ENCODE measurements at regions not wholly inside any gene's neighbourhood (a gene's known extent, or its start where the extent isn't known, plus 50 kb on each side); places are given as distances from the start of the nearest gene placed in this dataset.

DNA sequence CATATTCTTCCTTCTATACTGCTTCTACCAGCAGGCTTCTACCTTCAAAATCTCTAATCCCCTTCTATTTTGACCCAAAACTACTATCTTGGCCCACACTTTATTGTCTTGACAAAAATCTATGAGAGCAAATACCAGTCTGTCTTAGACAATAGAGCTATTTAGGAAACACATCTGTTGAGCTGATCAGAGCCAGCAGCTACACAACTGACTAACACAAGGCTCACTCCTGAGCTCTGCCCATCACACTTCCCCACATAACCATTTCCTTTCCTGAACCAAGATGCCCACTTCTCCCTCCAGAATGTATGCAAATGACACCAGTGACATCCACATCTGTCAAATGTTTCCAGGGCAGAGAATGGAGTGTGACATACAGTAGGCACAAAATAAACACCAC is 293.9 kb upstream of the HSFY2 start:
- no peak for TF ChIP-seq RAD21 (IDR thresholded peaks at IDR 0.05)
- no peak for TF ChIP-seq MAX (IDR thresholded peaks at IDR 0.05)
- TF ChIP-seq CTCF (IDR thresholded peaks at IDR 0.05; ENCODE audit: low read depth, low read length, missing input control), result no peak
- TF ChIP-seq SP1 (IDR thresholded peaks at IDR 0.05), result no peak
- TF ChIP-seq, protein P1, sequence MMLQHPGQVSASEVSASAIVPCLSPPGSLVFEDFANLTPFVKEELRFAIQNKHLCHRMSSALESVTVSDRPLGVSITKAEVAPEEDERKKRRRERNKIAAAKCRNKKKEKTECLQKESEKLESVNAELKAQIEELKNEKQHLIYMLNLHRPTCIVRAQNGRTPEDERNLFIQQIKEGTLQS (IDR thresholded peaks at IDR 0.05), result no peak
- no peak for TF ChIP-seq JUND (IDR thresholded peaks at IDR 0.05)
- TF ChIP-seq FOXA2 (IDR thresholded peaks at IDR 0.05), result no peak
- TF ChIP-seq GABPA (IDR thresholded peaks at IDR 0.05 in 1 of 2, conservative IDR thresholded peaks at IDR 0.05 in 1 of 2), result no peak
- no peak for TF ChIP-seq NR2F2 (IDR thresholded peaks at IDR 0.05)
- H3K4me3 ChIP-seq (ENCODE audit: low read depth in 1 of 3, low read length in 3 of 3), result no peak overlapping the region

GRCh38 chrY:19066447-19067190 is 293.1 kb upstream of the HSFY2 start:
- Histone ChIP-seq H3K36me3 (ENCODE audit: control insufficient read depth in 4 of 4, insufficient read depth in 3 of 4, low read depth in 1 of 4, low read length in 3 of 4) (no peaks in the 10 kb centered on the region), H3K27ac (ENCODE audit: low read depth in 1 of 2, low read length in 2 of 2) (no peak overlapping the region), H3K4me1 (ENCODE audit: control insufficient read depth in 4 of 4, insufficient read depth in 4 of 4, low read length in 3 of 4) (peaks cover 0 to 1% (median 0%) of the 10 kb centered on the region in 4 donors), H3K27me3 (ENCODE audit: control insufficient read depth in 4 of 4, insufficient read depth in 4 of 4, low read length in 3 of 4) (no peaks in the 10 kb centered on the region), H3K9me3 (ENCODE audit: control insufficient read depth in 4 of 4, low read length in 3 of 4) (no peaks in the 10 kb centered on the region), H3K4me3 (ENCODE audit: low read depth in 1 of 3, low read length in 3 of 3) (no peak overlapping the region), H3K9ac (ENCODE audit: low read depth in 1 of 2, low read length in 2 of 2) (no peak overlapping the region)
- DNase-seq (ENCODE audit: low spot score), result no peak
- TF ChIP-seq RXRA (IDR thresholded peaks at IDR 0.05), result no peak
- peak in 1 of 2 donors; percentile 23 for TF ChIP-seq JUND (IDR thresholded peaks at IDR 0.05)
- TF ChIP-seq, protein P2, sequence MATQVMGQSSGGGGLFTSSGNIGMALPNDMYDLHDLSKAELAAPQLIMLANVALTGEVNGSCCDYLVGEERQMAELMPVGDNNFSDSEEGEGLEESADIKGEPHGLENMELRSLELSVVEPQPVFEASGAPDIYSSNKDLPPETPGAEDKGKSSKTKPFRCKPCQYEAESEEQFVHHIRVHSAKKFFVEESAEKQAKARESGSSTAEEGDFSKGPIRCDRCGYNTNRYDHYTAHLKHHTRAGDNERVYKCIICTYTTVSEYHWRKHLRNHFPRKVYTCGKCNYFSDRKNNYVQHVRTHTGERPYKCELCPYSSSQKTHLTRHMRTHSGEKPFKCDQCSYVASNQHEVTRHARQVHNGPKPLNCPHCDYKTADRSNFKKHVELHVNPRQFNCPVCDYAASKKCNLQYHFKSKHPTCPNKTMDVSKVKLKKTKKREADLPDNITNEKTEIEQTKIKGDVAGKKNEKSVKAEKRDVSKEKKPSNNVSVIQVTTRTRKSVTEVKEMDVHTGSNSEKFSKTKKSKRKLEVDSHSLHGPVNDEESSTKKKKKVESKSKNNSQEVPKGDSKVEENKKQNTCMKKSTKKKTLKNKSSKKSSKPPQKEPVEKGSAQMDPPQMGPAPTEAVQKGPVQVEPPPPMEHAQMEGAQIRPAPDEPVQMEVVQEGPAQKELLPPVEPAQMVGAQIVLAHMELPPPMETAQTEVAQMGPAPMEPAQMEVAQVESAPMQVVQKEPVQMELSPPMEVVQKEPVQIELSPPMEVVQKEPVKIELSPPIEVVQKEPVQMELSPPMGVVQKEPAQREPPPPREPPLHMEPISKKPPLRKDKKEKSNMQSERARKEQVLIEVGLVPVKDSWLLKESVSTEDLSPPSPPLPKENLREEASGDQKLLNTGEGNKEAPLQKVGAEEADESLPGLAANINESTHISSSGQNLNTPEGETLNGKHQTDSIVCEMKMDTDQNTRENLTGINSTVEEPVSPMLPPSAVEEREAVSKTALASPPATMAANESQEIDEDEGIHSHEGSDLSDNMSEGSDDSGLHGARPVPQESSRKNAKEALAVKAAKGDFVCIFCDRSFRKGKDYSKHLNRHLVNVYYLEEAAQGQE (IDR thresholded peaks at IDR 0.05), result peak; percentile 20
- TF ChIP-seq EGR1 (IDR thresholded peaks at IDR 0.05; ENCODE audit: low read depth in 2 of 2), result no peak
- TF ChIP-seq TAF1 (conservative IDR thresholded peaks at IDR 0.05), result no peak
- no peak for TF ChIP-seq FOXA1 (IDR thresholded peaks at IDR 0.05)
- TF ChIP-seq ZBTB33 (IDR thresholded peaks at IDR 0.05), result no peak
- no peak for TF ChIP-seq GABPA (IDR thresholded peaks at IDR 0.05 in 1 of 2, conservative IDR thresholded peaks at IDR 0.05 in 1 of 2)
- 42% methylated on average over 9 of the region's 9 CpGs for WGBS

More for the DNA sequence above, 293.9 kb upstream of the HSFY2 start:
- Histone ChIP-seq H3K9me3 (ENCODE audit: control insufficient read depth in 4 of 4, low read length in 3 of 4) (no peaks in the 10 kb centered on the region), H3K27ac (ENCODE audit: low read depth in 1 of 2, low read length in 2 of 2) (no peak overlapping the region), H3K9ac (ENCODE audit: low read depth in 1 of 2, low read length in 2 of 2) (no peak overlapping the region), H3K36me3 (ENCODE audit: control insufficient read depth in 4 of 4, insufficient read depth in 3 of 4, low read depth in 1 of 4, low read length in 3 of 4) (no peaks in the 10 kb centered on the region), H3K4me1 (ENCODE audit: control insufficient read depth in 4 of 4, insufficient read depth in 4 of 4, low read length in 3 of 4) (peaks cover 0 to 1% (median 0%) of the 10 kb centered on the region in 4 donors), H3K27me3 (ENCODE audit: control insufficient read depth in 4 of 4, insufficient read depth in 4 of 4, low read length in 3 of 4) (no peaks in the 10 kb centered on the region)
- DNase-seq (ENCODE audit: low spot score), result no peak

Data from liver (tissue), 8 donors.